Heart left ventricle (tissue), 13 donors: ENCODE measurements at regions not wholly inside any gene's neighbourhood (a gene's known extent, or its start where the extent isn't known, plus 50 kb on each side); places are given as distances from the start of the nearest gene placed in this dataset.

ENCODE experiments used
- POLR2A ChIP-seq, 2 donors: fragments of 450-650 bp; IDR thresholded peaks; one replicate each; pipeline ENCODE4 v1.6.1; 2017; ENCODE audit warnings: antibody characterized with exemption in 2 of 2, mild to moderate bottlenecking in 2 of 2, moderate library complexity in 2 of 2
- TF ChIP-seq, protein P1 (sequence below), 12 donors: fragments of 200-600 bp; sonication (generic) in 4 of 12; IDR thresholded peaks; one replicate each; pipeline versions ENCODE4 v1.5.0 to v1.8.0; 2018 to 2022; ENCODE audit warnings: antibody characterized with exemption in 12 of 12, mild to moderate bottlenecking in 5 of 12
- donor health status: ischemic (EF 13 %, LVEDD 7.1; RV severe dilation, severe dysfunction).
- donor health status: DM: no; HTN: yes; CAD: no.
- donor health status: DM: no; HTN: no; CAD: no.
- donor health status: ischemic (EF 25% LVEDD 6.9; RV normal size, moderate dysfunction).
- donor health status: ischemic (EF 25% LVEDD 5.7; RV mildly dilated, moderate dysfunction).
- donor health status: ischemic (EF 35%, LVEDD 5.7; RV mildly dilated, moderate dysfunction).
- donor health status: nonischemic (EF 11% LVEDD 7.7; RV severe dilation, severe dysfunction).
- donor health status: DM: yes; HTN: yes; CAD: no.
- donor health status: PGD.
- donor health status: ischemic (EF 29% LVEDD 5.4; RV normal size, mild dysfunction).
- donor health status: nonischemic (EF 23%, LVEDD 6.1; RV moderate dilation, normal function).

DNA sequence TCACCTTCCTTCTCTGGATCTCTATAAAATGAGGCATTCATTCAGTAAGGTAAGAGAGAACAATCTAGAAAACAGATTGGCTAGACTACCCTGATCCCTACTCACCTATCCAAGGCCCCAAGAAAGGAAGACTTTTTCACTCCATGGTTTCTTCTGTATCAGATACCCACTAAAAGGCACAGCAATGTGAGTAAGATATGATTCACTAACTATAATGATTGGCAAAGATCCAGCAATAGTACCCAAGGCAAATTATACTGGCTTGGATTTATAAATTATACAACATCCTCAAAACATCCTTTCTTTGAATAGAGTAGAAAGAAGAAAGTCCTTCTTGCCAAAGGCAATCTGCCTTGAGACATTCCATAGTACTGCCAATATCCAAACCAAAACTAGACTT, 1432.0 kb upstream of the GOT2 start:
- TF ChIP-seq, protein P1, sequence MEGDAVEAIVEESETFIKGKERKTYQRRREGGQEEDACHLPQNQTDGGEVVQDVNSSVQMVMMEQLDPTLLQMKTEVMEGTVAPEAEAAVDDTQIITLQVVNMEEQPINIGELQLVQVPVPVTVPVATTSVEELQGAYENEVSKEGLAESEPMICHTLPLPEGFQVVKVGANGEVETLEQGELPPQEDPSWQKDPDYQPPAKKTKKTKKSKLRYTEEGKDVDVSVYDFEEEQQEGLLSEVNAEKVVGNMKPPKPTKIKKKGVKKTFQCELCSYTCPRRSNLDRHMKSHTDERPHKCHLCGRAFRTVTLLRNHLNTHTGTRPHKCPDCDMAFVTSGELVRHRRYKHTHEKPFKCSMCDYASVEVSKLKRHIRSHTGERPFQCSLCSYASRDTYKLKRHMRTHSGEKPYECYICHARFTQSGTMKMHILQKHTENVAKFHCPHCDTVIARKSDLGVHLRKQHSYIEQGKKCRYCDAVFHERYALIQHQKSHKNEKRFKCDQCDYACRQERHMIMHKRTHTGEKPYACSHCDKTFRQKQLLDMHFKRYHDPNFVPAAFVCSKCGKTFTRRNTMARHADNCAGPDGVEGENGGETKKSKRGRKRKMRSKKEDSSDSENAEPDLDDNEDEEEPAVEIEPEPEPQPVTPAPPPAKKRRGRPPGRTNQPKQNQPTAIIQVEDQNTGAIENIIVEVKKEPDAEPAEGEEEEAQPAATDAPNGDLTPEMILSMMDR (IDR thresholded peaks at IDR 0.05) = no peak
- no peak for TF ChIP-seq POLR2A (IDR thresholded peaks at IDR 0.05)
